Cardiac muscle cell (in vitro differentiated cells and primary cell): ENCODE measurements at regions not wholly inside any gene's neighbourhood (a gene's known extent, or its start where the extent isn't known, plus 50 kb on each side); places are given as distances from the start of the nearest gene placed in this dataset.

Experiments
- DNase-seq, 2 donors: peaks; one replicate each; pipeline versions ENCODE4 v3.0.0 to v3.0.0-alpha.2; 2010 to 2017; ENCODE audit warnings: low read depth in 1 of 2, low spot score in 1 of 2
- H3K27ac ChIP-seq: fragments of 200-600 bp; sonication (generic); 2 replicates; pipeline ENCODE4 v1.5.1; 2016
- H3K27me3 ChIP-seq: fragments of 200-600 bp; sonication (generic); 2 replicates; pipeline ENCODE4 v1.6.0; 2016; ENCODE audit warnings: control low read depth
- H3K36me3 ChIP-seq: fragments of 200-600 bp; sonication (generic); 2 replicates; pipeline ENCODE4 v1.5.1; 2016; ENCODE audit warnings: control low read depth
- H3K4me1 ChIP-seq: fragments of 200-600 bp; sonication (generic); 2 replicates; pipeline ENCODE4 v1.8.1; 2017; ENCODE audit warnings: low read depth, mild to moderate bottlenecking, mixed run types
- H3K4me3 ChIP-seq: fragments of 200-600 bp; sonication (generic); 2 replicates; pipeline ENCODE4 v1.5.1; 2016; ENCODE audit warnings: mild to moderate bottlenecking
- H3K9me3 ChIP-seq: fragments of 200-600 bp; sonication (generic); 2 replicates; pipeline ENCODE4 v1.5.1; 2017; ENCODE audit warnings: low read depth, mild to moderate bottlenecking, control low read depth
- CTCF ChIP-seq: IDR thresholded peaks from 2 replicates; pipeline ENCODE4 v1.5.1; 2012; ENCODE audit warnings: low read depth, mild to moderate bottlenecking, low read length

- no peak for TF ChIP-seq CTCF
- Histone ChIP-seq H3K27ac (no peak overlapping the region), H3K4me1 (no peaks in the 10 kb centered on the region), H3K9me3 (no peaks in the 10 kb centered on the region), H3K27me3 (no peaks in the 10 kb centered on the region), H3K4me3 (no peak overlapping the region), H3K36me3 (no peaks in the 10 kb centered on the region)
- no peak for DNase-seq
Observed at GRCh38 chr6:22081709-22082108, 215.1 kb downstream of the PRL start.

GRCh38 chr6:22082218-22082617 lies 214.6 kb downstream of the PRL start:
- no peak for TF ChIP-seq CTCF
- no peaks in the 10 kb centered on the region for H3K4me1 ChIP-seq

GRCh38 chr6:22083119-22083518 lies 213.7 kb downstream of the PRL start:
- DNase-seq: no peak
- Histone ChIP-seq H3K9me3 (no peaks in the 10 kb centered on the region), H3K27ac (no peak overlapping the region), H3K36me3 (no peaks in the 10 kb centered on the region), H3K4me3 (no peak overlapping the region), H3K4me1 (no peaks in the 10 kb centered on the region), H3K27me3 (no peaks in the 10 kb centered on the region)
- TF ChIP-seq CTCF: no peak

More at GRCh38 chr6:22082218-22082617, 214.6 kb downstream of the PRL start:
- Histone ChIP-seq H3K9me3 (no peaks in the 10 kb centered on the region), H3K36me3 (no peaks in the 10 kb centered on the region), H3K27me3 (no peaks in the 10 kb centered on the region), H3K4me3 (no peak overlapping the region), H3K27ac (no peak overlapping the region)
- DNase-seq: peak in 1 of 2 donors; percentile 33

- no peaks in the 10 kb centered on the region for H3K27me3 ChIP-seq
- H3K36me3 ChIP-seq: no peaks in the 10 kb centered on the region
- DNase-seq: peak in 1 of 2 donors; percentile 16
- no peaks in the 10 kb centered on the region for H3K4me1 ChIP-seq
- no peaks in the 10 kb centered on the region for H3K9me3 ChIP-seq
- TF ChIP-seq CTCF: no peak
- peak overlapping the region; percentile 38 for H3K27ac ChIP-seq
- no peak overlapping the region for H3K4me3 ChIP-seq
Observed at GRCh38 chr6:22087960-22088706, 208.7 kb downstream of the PRL start.

GRCh38 chr6:22091424-22091948 lies 205.3 kb downstream of the PRL start:
- Histone ChIP-seq H3K36me3 (no peaks in the 10 kb centered on the region), H3K4me3 (no peak overlapping the region), H3K27me3 (no peaks in the 10 kb centered on the region), H3K9me3 (no peaks in the 10 kb centered on the region), H3K4me1 (no peaks in the 10 kb centered on the region), H3K27ac (no peak overlapping the region)
- DNase-seq: no peak
- no peak for TF ChIP-seq CTCF
